KMS-11 (cell line): ENCODE measurements at regions not wholly inside any gene's neighbourhood (a gene's known extent, or its start where the extent isn't known, plus 50 kb on each side); places are given as distances from the start of the nearest gene placed in this dataset.

ENCODE experiments used
- H2AFZ ChIP-seq: fragments of 200-600 bp; sonication (generic); 2 replicates; pipeline ENCODE4 v1.6.1; 2016; ENCODE audit warnings: antibody characterized with exemption, mixed run types, low read depth
- H3K27ac ChIP-seq: fragments of 200-600 bp; sonication (generic); 2 replicates; pipeline ENCODE4 v1.6.1; 2016; ENCODE audit warnings: mild to moderate bottlenecking, mixed run types
- H3K27me3 ChIP-seq: fragments of 200-600 bp; sonication (generic); 2 replicates; pipeline ENCODE4 v1.6.1; 2017; ENCODE audit warnings: mild to moderate bottlenecking, low read depth, mixed run types, moderate library complexity; ENCODE audit not compliant: insufficient read depth
- H3K36me3 ChIP-seq: fragments of 200-600 bp; sonication (generic); 2 replicates; pipeline ENCODE4 v1.6.1; 2017; ENCODE audit warnings: mild to moderate bottlenecking, mixed run types; ENCODE audit not compliant: insufficient read depth
- H3K4me1 ChIP-seq: fragments of 200-600 bp; sonication (generic); 2 replicates; pipeline ENCODE4 v1.6.1; 2016; ENCODE audit warnings: mild to moderate bottlenecking, low read depth, mixed run types; ENCODE audit not compliant: poor library complexity, severe bottlenecking
- H3K4me2 ChIP-seq: fragments of 200-600 bp; sonication (generic); 2 replicates; pipeline ENCODE4 v1.7.0; 2016; ENCODE audit warnings: mild to moderate bottlenecking, mixed run types
- H3K4me3 ChIP-seq: fragments of 200-600 bp; sonication (generic); IDR thresholded peaks from 2 replicates; pipeline ENCODE4 v1.6.1; 2017; ENCODE audit warnings: low read depth, low read length, mixed read lengths; ENCODE audit not compliant: insufficient read depth
- H3K79me2 ChIP-seq: fragments of 200-600 bp; sonication (generic); 2 replicates; pipeline ENCODE4 v1.6.1; 2016; ENCODE audit warnings: low read depth, mixed run types; ENCODE audit not compliant: insufficient read depth
- H3K9ac ChIP-seq: fragments of 200-600 bp; sonication (generic); 2 replicates; pipeline ENCODE4 v1.6.1; 2016; ENCODE audit warnings: mild to moderate bottlenecking, mixed run types
- H4K20me1 ChIP-seq: fragments of 200-600 bp; sonication (generic); 2 replicates; pipeline ENCODE4 v1.6.1; 2016; ENCODE audit warnings: mild to moderate bottlenecking, mixed run types; ENCODE audit not compliant: insufficient read depth
- TF ChIP-seq, protein P1 (sequence below): fragments of 200-600 bp; sonication (generic); conservative IDR thresholded peaks from 2 replicates; pipeline ENCODE4 v1.6.1; 2017; ENCODE audit warnings: low read depth, mild to moderate bottlenecking, antibody characterized with exemption, low read length, moderate library complexity, mixed read lengths

DNA sequence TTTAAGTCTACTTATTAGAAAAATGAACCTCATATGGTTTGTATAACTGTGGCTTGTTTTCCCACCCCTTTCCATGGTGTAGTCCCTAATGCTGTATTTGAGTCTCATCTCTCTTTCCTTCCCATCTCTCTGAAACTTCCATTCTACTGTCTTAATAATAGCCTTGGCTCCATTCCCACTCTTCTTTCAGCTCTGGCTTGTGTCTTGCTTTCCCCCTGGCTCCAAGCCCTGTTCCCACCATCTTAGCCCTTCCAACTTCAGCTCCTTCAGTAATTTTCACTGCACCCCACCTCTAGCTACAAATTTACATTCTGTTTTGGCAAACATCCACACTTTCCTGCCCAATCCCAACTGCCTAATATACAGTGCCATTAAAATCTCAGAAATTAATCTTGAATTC, 137.5 kb downstream of the SLITRK6 start:
- no peak overlapping the region for H2AFZ ChIP-seq
- no peaks in the 10 kb centered on the region for H3K36me3 ChIP-seq
- H3K4me3 ChIP-seq: no peak overlapping the region
- H3K4me2 ChIP-seq: no peak overlapping the region
- no peak overlapping the region for H3K9ac ChIP-seq
- TF ChIP-seq, protein P1, sequence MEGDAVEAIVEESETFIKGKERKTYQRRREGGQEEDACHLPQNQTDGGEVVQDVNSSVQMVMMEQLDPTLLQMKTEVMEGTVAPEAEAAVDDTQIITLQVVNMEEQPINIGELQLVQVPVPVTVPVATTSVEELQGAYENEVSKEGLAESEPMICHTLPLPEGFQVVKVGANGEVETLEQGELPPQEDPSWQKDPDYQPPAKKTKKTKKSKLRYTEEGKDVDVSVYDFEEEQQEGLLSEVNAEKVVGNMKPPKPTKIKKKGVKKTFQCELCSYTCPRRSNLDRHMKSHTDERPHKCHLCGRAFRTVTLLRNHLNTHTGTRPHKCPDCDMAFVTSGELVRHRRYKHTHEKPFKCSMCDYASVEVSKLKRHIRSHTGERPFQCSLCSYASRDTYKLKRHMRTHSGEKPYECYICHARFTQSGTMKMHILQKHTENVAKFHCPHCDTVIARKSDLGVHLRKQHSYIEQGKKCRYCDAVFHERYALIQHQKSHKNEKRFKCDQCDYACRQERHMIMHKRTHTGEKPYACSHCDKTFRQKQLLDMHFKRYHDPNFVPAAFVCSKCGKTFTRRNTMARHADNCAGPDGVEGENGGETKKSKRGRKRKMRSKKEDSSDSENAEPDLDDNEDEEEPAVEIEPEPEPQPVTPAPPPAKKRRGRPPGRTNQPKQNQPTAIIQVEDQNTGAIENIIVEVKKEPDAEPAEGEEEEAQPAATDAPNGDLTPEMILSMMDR: no peak
- H3K27ac ChIP-seq: no peak overlapping the region
- no peaks in the 10 kb centered on the region for H3K79me2 ChIP-seq
- no peaks in the 10 kb centered on the region for H3K27me3 ChIP-seq
- H4K20me1 ChIP-seq: no peaks in the 10 kb centered on the region
- no peaks in the 10 kb centered on the region for H3K4me1 ChIP-seq

DNA sequence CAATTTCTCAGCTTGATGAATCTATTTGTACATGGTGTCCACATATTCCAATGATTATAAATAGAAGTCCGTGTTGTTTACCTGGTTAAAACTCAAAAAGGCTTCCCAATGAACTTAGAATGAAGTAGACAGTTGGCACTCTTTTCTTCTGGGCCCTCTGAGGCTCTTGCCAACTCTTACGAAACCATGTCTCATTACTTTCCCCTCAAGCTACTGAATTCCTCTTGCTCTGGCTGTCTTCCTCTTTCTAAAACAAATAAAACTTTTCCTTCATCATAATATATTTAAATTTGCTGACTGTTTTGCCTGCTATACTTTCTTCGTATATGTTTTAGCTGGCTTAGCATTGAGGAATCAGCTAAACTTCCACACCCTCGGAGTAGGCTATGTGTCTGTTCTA, 139.7 kb downstream of the SLITRK6 start:
- TF ChIP-seq, protein P1: no peak
- Histone ChIP-seq H3K27me3 (no peaks in the 10 kb centered on the region), H2AFZ (no peak overlapping the region), H3K4me2 (no peak overlapping the region), H3K4me3 (no peak overlapping the region), H3K36me3 (no peaks in the 10 kb centered on the region), H3K4me1 (no peaks in the 10 kb centered on the region), H3K27ac (no peak overlapping the region), H3K9ac (no peak overlapping the region), H3K79me2 (no peaks in the 10 kb centered on the region), H4K20me1 (no peaks in the 10 kb centered on the region)

DNA sequence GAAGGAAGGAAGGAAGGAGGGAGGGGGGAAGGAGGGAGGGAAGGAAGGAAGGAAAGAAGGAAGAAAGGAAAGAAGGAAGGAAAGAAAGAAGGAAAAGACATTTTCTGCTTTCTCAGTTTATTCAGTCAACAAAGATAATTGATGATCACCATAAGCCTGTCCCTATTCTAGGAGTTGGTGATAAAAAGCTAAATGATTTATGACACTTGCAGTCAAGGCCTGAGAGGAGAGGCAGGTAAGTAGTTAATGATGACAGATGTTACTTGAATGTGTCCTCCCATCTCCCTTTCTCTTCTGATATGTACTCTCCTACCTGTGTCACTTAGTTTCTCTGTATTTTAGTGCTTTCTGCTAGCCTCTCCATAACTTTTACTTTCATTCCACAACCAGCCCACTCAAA, 141.3 kb downstream of the SLITRK6 start:
- no peak overlapping the region for H3K4me2 ChIP-seq
- H3K27ac ChIP-seq: no peak overlapping the region
- H3K27me3 ChIP-seq: no peaks in the 10 kb centered on the region
- H2AFZ ChIP-seq: no peak overlapping the region
- H3K79me2 ChIP-seq: no peaks in the 10 kb centered on the region
- H3K4me3 ChIP-seq: no peak overlapping the region
- H3K9ac ChIP-seq: no peak overlapping the region
- TF ChIP-seq, protein P1: no peak
- H3K36me3 ChIP-seq: no peaks in the 10 kb centered on the region
- H4K20me1 ChIP-seq: no peaks in the 10 kb centered on the region
- H3K4me1 ChIP-seq: no peaks in the 10 kb centered on the region

DNA sequence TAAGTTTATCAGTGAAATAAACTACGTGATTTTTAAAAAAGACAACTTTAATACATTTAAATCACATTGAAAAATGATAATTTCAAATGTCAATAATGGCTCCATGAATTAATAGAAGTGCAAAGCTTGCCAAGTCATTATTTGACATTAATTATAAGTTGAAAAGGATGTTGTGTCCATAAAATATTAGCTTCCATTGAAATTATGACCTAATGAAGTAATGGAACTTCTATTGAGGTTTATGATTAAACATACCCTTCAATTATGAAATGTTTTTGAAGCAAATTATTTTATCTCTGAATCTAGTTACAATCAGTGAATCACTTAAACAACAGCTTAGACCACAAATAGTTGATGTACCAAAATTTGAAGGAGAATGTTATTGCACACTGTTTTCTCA, 144.2 kb downstream of the SLITRK6 start:
- H3K4me2 ChIP-seq: no peak overlapping the region
- TF ChIP-seq, protein P1: no peak
- H3K27ac ChIP-seq: no peak overlapping the region
- no peaks in the 10 kb centered on the region for H3K79me2 ChIP-seq
- H3K36me3 ChIP-seq: no peaks in the 10 kb centered on the region
- no peak overlapping the region for H3K4me3 ChIP-seq
- H3K4me1 ChIP-seq: no peaks in the 10 kb centered on the region
- H3K9ac ChIP-seq: no peak overlapping the region
- H3K27me3 ChIP-seq: no peaks in the 10 kb centered on the region
- H4K20me1 ChIP-seq: no peaks in the 10 kb centered on the region
- no peak overlapping the region for H2AFZ ChIP-seq

DNA sequence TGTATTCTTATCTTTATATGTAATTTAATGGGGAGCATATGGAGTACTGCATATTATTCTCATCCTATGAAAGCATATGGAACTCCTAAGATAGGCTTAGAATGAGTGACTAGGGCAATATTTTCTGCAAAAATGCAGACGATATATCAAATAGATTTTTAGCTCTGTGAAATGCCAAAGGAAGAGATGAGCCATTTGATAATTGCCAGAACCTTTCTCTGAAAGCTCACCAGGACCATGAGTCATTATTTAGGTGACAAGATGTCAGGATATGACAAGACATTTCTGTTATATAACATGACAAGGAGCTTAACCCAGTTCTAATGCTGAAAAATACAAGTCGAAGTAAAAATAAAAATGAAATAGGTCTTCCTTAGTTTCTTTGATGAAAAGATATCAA, 145.0 kb downstream of the SLITRK6 start:
- Histone ChIP-seq H3K27me3 (no peaks in the 10 kb centered on the region), H3K4me3 (no peak overlapping the region), H3K27ac (no peak overlapping the region), H4K20me1 (no peaks in the 10 kb centered on the region), H3K4me1 (no peaks in the 10 kb centered on the region), H3K36me3 (no peaks in the 10 kb centered on the region), H3K79me2 (no peaks in the 10 kb centered on the region), H3K9ac (no peak overlapping the region), H2AFZ (no peak overlapping the region), H3K4me2 (no peak overlapping the region)
- TF ChIP-seq, protein P1: no peak
